ENCODE measurements at regions not wholly inside any gene's neighbourhood (a gene's known extent, or its start where the extent isn't known, plus 50 kb on each side); places are given as distances from the start of the nearest gene placed in this dataset.

GRCh38 chr22:22798232-22798616 lies 89.4 kb upstream of the IGLL5 start:
- H3K9me3 ChIP-seq (ENCODE audit: control insufficient read depth, insufficient read depth, low read length), result peaks cover 12% of the 10 kb centered on the region
- Mint-ChIP-seq H3K27ac (peak overlapping the region; percentile 32 to 65), H3K27me3 (ENCODE audit: low read depth in 2 of 2) (no peaks in the 10 kb centered on the region), H3K4me3 (no peak overlapping the region), H3K36me3 (peaks cover 8% of the 10 kb centered on the region), H3K9me3 (no peaks in the 10 kb centered on the region), H3K4me1 (peaks cover 69% of the 10 kb centered on the region in 2 donors)
- H3K4me1 ChIP-seq (ENCODE audit: control insufficient read depth, insufficient read depth, low read length), result peaks cover 28% of the 10 kb centered on the region
- DNase-seq (no peak), ATAC-seq (no peak)
- no peaks in the 10 kb centered on the region for H3K36me3 ChIP-seq (ENCODE audit: control insufficient read depth, insufficient read depth, low read length)
- no peak overlapping the region for H3K4me3 ChIP-seq (ENCODE audit: low read length)
- TF ChIP-seq CTCF (IDR thresholded peaks at IDR 0.05), result no peak
- 63% methylated on average over 2 of the region's 3 CpGs for WGBS (ENCODE audit: insufficient coverage)
- H3K27ac ChIP-seq (ENCODE audit: low read length), result no peak overlapping the region
- intact Hi-C loops (cut with micrococcal nuclease), result no loop called here
- no peaks in the 10 kb centered on the region for H3K27me3 ChIP-seq (ENCODE audit: control insufficient read depth, insufficient read depth, low read length)

GRCh38 chr22:22798716-22799115 lies 88.9 kb upstream of the IGLL5 start:
- DNase-seq (no peak), ATAC-seq (no peak)
- Histone ChIP-seq H3K4me1 (ENCODE audit: control insufficient read depth, insufficient read depth, low read length) (peaks cover 24% of the 10 kb centered on the region), H3K9me3 (ENCODE audit: control insufficient read depth, insufficient read depth, low read length) (peaks cover 12% of the 10 kb centered on the region), H3K27ac (ENCODE audit: low read length) (no peak overlapping the region), H3K4me3 (ENCODE audit: low read length) (no peak overlapping the region), H3K27me3 (ENCODE audit: control insufficient read depth, insufficient read depth, low read length) (no peaks in the 10 kb centered on the region), H3K36me3 (ENCODE audit: control insufficient read depth, insufficient read depth, low read length) (no peaks in the 10 kb centered on the region)
- 100% methylated on average over 1 of the region's 1 CpG for WGBS (ENCODE audit: insufficient coverage)
- Mint-ChIP-seq H3K4me3 (no peak overlapping the region), H3K36me3 (peaks cover 8% of the 10 kb centered on the region), H3K4me1 (peaks cover 69% of the 10 kb centered on the region in 2 donors), H3K27me3 (ENCODE audit: low read depth in 2 of 2) (no peaks in the 10 kb centered on the region), H3K27ac (peak overlapping the region; percentile 32 to 65), H3K9me3 (no peaks in the 10 kb centered on the region)
- intact Hi-C loops (cut with micrococcal nuclease), result no loop called here
- no peak for TF ChIP-seq CTCF (IDR thresholded peaks at IDR 0.05)

- H3K36me3 ChIP-seq (ENCODE audit: control insufficient read depth, insufficient read depth, low read length), result no peaks in the 10 kb centered on the region
- peaks cover 12% of the 10 kb centered on the region for H3K9me3 ChIP-seq (ENCODE audit: control insufficient read depth, insufficient read depth, low read length)
- H3K4me3 Mint-ChIP-seq, result no peak overlapping the region
- TF ChIP-seq CTCF (IDR thresholded peaks at IDR 0.05), result no peak
- peaks cover 72% of the 10 kb centered on the region in 2 donors for H3K4me1 Mint-ChIP-seq
- no peak overlapping the region for H3K27ac ChIP-seq (ENCODE audit: low read length)
- intact Hi-C loops (cut with micrococcal nuclease), result no loop called here
- H3K27me3 ChIP-seq (ENCODE audit: control insufficient read depth, insufficient read depth, low read length), result no peaks in the 10 kb centered on the region
- H3K36me3 Mint-ChIP-seq, result peaks cover 8% of the 10 kb centered on the region
- no peak for DNase-seq
- 90% methylated on average over 4 of the region's 4 CpGs for WGBS (ENCODE audit: insufficient coverage)
- H3K4me3 ChIP-seq (ENCODE audit: low read length), result no peak overlapping the region
- H3K27me3 Mint-ChIP-seq (ENCODE audit: low read depth in 2 of 2), result no peaks in the 10 kb centered on the region
- H3K27ac Mint-ChIP-seq, result peak overlapping the region; percentile 32 to 65
- H3K9me3 Mint-ChIP-seq, result no peaks in the 10 kb centered on the region
- no peak for ATAC-seq
- H3K4me1 ChIP-seq (ENCODE audit: control insufficient read depth, insufficient read depth, low read length), result peaks cover 17% of the 10 kb centered on the region
Observed at GRCh38 chr22:22799561-22799960, 88.1 kb upstream of the IGLL5 start.

- intact Hi-C loops (cut with micrococcal nuclease), result no loop called here
- H3K27ac Mint-ChIP-seq, result peak overlapping the region in 1 of 2 donors; percentile 85
Observed at GRCh38 chr22:22800716-22801115, 86.9 kb upstream of the IGLL5 start.

More at GRCh38 chr22:22800716-22801115, 86.9 kb upstream of the IGLL5 start:
- WGBS (ENCODE audit: insufficient coverage), result 99% methylated on average over 3 of the region's 3 CpGs
- H3K36me3 Mint-ChIP-seq, result peaks cover 8% of the 10 kb centered on the region
- H3K4me1 Mint-ChIP-seq, result peaks cover 72 to 73% of the 10 kb centered on the region in 2 donors
- H3K36me3 ChIP-seq (ENCODE audit: control insufficient read depth, insufficient read depth, low read length), result no peaks in the 10 kb centered on the region
- DNase-seq (no peak), ATAC-seq (no peak)
- TF ChIP-seq CTCF (IDR thresholded peaks at IDR 0.05), result no peak
- no peak overlapping the region for H3K4me3 ChIP-seq (ENCODE audit: low read length)
- H3K27ac ChIP-seq (ENCODE audit: low read length), result no peak overlapping the region
- H3K4me1 ChIP-seq (ENCODE audit: control insufficient read depth, insufficient read depth, low read length), result peaks cover 20% of the 10 kb centered on the region
- H3K27me3 ChIP-seq (ENCODE audit: control insufficient read depth, insufficient read depth, low read length), result no peaks in the 10 kb centered on the region
- no peaks in the 10 kb centered on the region for H3K27me3 Mint-ChIP-seq (ENCODE audit: low read depth in 2 of 2)
- H3K9me3 Mint-ChIP-seq, result no peaks in the 10 kb centered on the region
- H3K9me3 ChIP-seq (ENCODE audit: control insufficient read depth, insufficient read depth, low read length), result peaks cover 6% of the 10 kb centered on the region
- H3K4me3 Mint-ChIP-seq, result no peak overlapping the region
